ENCODE measurements at regions not wholly inside any gene's neighbourhood (a gene's known extent, or its start where the extent isn't known, plus 50 kb on each side); places are given as distances from the start of the nearest gene placed in this dataset.

GRCh38 chr20:60144404-60144803 is 186.2 kb downstream of the CDH26 start:
- Histone ChIP-seq H3K27ac (no peak overlapping the region), H3K9me3 (no peaks in the 10 kb centered on the region), H3K4me3 (no peak overlapping the region), H3K4me1 (no peaks in the 10 kb centered on the region), H3K36me3 (ENCODE audit: insufficient read depth in 1 of 2, low read depth in 1 of 2) (no peaks in the 10 kb centered on the region), H3K27me3 (ENCODE audit: insufficient read depth in 3 of 3, low read length in 2 of 3) (no peaks in the 10 kb centered on the region)
- TF ChIP-seq CTCF (IDR thresholded peaks at IDR 0.05) = no peak
- ATAC-seq = no peak
- intact Hi-C loops (cut with DNase I) = no loop called here
- no peak for DNase-seq
- 92 to 97% (median 94%) methylated on average over 3 of the region's 3 CpGs for WGBS, 3 donors

GRCh38 chr20:60144974-60145527 is 186.8 kb downstream of the CDH26 start:
- ATAC-seq (no peak), DNase-seq (no peak)
- Histone ChIP-seq H3K9me3 (no peaks in the 10 kb centered on the region), H3K4me1 (no peaks in the 10 kb centered on the region), H3K36me3 (ENCODE audit: insufficient read depth in 1 of 2, low read depth in 1 of 2) (no peaks in the 10 kb centered on the region), H3K4me3 (no peak overlapping the region), H3K27ac (no peak overlapping the region), H3K27me3 (ENCODE audit: insufficient read depth in 3 of 3, low read length in 2 of 3) (no peaks in the 10 kb centered on the region)
- intact Hi-C loops (cut with DNase I) = no loop called here
- 61 to 71% (median 64%) methylated on average over 5 of the region's 5 CpGs for WGBS, 3 donors
- TF ChIP-seq CTCF (IDR thresholded peaks at IDR 0.05) = no peak

GRCh38 chr20:60147004-60147403 is 188.8 kb downstream of the CDH26 start:
- no peaks in the 10 kb centered on the region for H3K27me3 ChIP-seq (ENCODE audit: insufficient read depth in 3 of 3, low read length in 2 of 3)
- TF ChIP-seq CTCF (IDR thresholded peaks at IDR 0.05) = no peak
- no peaks in the 10 kb centered on the region for H3K9me3 ChIP-seq
- ATAC-seq (no peak), DNase-seq (no peak)
- H3K4me1 ChIP-seq = no peaks in the 10 kb centered on the region
- H3K4me3 ChIP-seq = no peak overlapping the region
- intact Hi-C loops (cut with DNase I) = no loop called here
- WGBS, 3 donors = 95 to 97% (median 95%) methylated on average over 2 of the region's 2 CpGs
- H3K27ac ChIP-seq = no peak overlapping the region
- no peaks in the 10 kb centered on the region for H3K36me3 ChIP-seq (ENCODE audit: insufficient read depth in 1 of 2, low read depth in 1 of 2)

- no peaks in the 10 kb centered on the region for H3K4me1 ChIP-seq
- ATAC-seq = no peak
- no peak for DNase-seq
- intact Hi-C loops (cut with DNase I) = no loop called here
- H3K27me3 ChIP-seq (ENCODE audit: insufficient read depth in 3 of 3, low read length in 2 of 3) = no peaks in the 10 kb centered on the region
- H3K36me3 ChIP-seq (ENCODE audit: insufficient read depth in 1 of 2, low read depth in 1 of 2) = no peaks in the 10 kb centered on the region
- no peaks in the 10 kb centered on the region for H3K9me3 ChIP-seq
- no peak overlapping the region for H3K4me3 ChIP-seq
- no peak for TF ChIP-seq CTCF (IDR thresholded peaks at IDR 0.05)
- H3K27ac ChIP-seq = no peak overlapping the region
These were observed 190.7 kb downstream of the CDH26 start for GRCh38 chr20:60148885-60149284.

- ATAC-seq = no peak
- no peaks in the 10 kb centered on the region for H3K4me1 ChIP-seq
These were observed 194.6 kb downstream of the CDH26 start for GRCh38 chr20:60152792-60153191.

More at GRCh38 chr20:60152792-60153191, 194.6 kb downstream of the CDH26 start:
- no peaks in the 10 kb centered on the region for H3K27me3 ChIP-seq (ENCODE audit: insufficient read depth in 3 of 3, low read length in 2 of 3)
- H3K27ac ChIP-seq = no peak overlapping the region
- H3K9me3 ChIP-seq = no peaks in the 10 kb centered on the region
- 58 to 76% (median 62%) methylated on average over 3 of the region's 3 CpGs for WGBS, 3 donors
- no peak overlapping the region for H3K4me3 ChIP-seq
- TF ChIP-seq CTCF (IDR thresholded peaks at IDR 0.05) = no peak
- intact Hi-C loops (cut with DNase I) = no loop called here
- DNase-seq = no peak
- no peaks in the 10 kb centered on the region for H3K36me3 ChIP-seq (ENCODE audit: insufficient read depth in 1 of 2, low read depth in 1 of 2)
